Fibroblast of lung (primary cell): ENCODE measurements at regions not wholly inside any gene's neighbourhood (a gene's known extent, or its start where the extent isn't known, plus 50 kb on each side); places are given as distances from the start of the nearest gene placed in this dataset.

Source experiments
- CTCF ChIP-seq, 2 donors: IDR thresholded peaks in 1 of 2; conservative IDR thresholded peaks in 1 of 2; 1 replicate in 1 of 2; 2 replicates in 1 of 2; pipeline ENCODE4 v1.5.1; 2011 to 2012; ENCODE audit warnings: low read length in 2 of 2, control low read depth in 1 of 2, inconsistent platforms in 1 of 2, low read depth in 1 of 2, mild to moderate bottlenecking in 1 of 2
- EZH2 ChIP-seq: IDR thresholded peaks from 2 replicates; pipeline ENCODE4 v1.5.1; 2012; ENCODE audit warnings: low read length, control low read depth, mild to moderate bottlenecking; ENCODE audit errors: missing control alignments

DNA sequence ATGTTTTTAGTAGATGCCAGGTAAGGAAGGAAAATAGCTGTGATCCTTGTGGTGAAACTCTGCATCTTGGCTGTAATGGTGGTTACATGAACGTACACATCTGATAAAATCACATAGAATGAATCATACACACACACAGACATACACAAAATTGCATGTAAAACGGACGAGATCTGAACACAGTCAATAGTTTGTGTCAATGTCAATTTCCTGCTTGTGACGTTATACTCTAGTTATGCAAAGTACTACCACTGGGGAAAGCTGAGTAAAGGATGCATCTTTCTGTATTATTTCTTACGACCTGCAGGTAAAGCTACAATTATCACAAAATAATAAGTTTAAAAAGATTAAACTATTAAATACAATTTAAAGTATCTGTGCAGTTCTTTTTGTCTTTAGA lies 493.7 kb upstream of the ZP4 start:
- no peak for TF ChIP-seq CTCF (conservative IDR thresholded peaks at IDR 0.05 in 1 of 2, IDR thresholded peaks at IDR 0.05 in 1 of 2; ENCODE audit: low read depth in 1 of 2, low read length in 2 of 2)
- no peak for TF ChIP-seq EZH2
